ENCODE measurements at regions not wholly inside any gene's neighbourhood (a gene's known extent, or its start where the extent isn't known, plus 50 kb on each side); places are given as distances from the start of the nearest gene placed in this dataset.

- no peaks in the 10 kb centered on the region for H4K20me1 ChIP-seq (ENCODE audit: insufficient read depth, poor library complexity, severe bottlenecking)
- H3K9me3 ChIP-seq (ENCODE audit: low read depth): no peaks in the 10 kb centered on the region
- H3K9me2 ChIP-seq (replicated peaks; ENCODE audit: insufficient read depth): no peaks in the 10 kb centered on the region
- H3K4me3 ChIP-seq: no peak overlapping the region
- H3K79me2 ChIP-seq: no peaks in the 10 kb centered on the region
- WGBS (ENCODE audit: low lambda C conversion rate, missing lambda C conversion rate): 73% methylated on average over 9 of the region's 9 CpGs
- peak; percentile 5 for DNase-seq (ENCODE audit: low spot score)
- H2AFZ ChIP-seq: no peak overlapping the region
- H3K4me2 ChIP-seq: no peak overlapping the region
- TF ChIP-seq EZH2 (IDR thresholded peaks at IDR 0.05; ENCODE audit: borderline replicate concordance): no peak
- no peak for TF ChIP-seq CTCF (IDR thresholded peaks at IDR 0.05; ENCODE audit: poor library complexity)
- TF ChIP-seq EZH2phosphoT487 (IDR thresholded peaks at IDR 0.05; ENCODE audit: low read depth, severe bottlenecking, unreplicated experiment): no peak
- H3K4me1 ChIP-seq (ENCODE audit: insufficient read depth): no peaks in the 10 kb centered on the region
- H3K27ac ChIP-seq: no peak overlapping the region
- H3K36me3 ChIP-seq (replicated peaks; ENCODE audit: insufficient read depth, low read depth): no peaks in the 10 kb centered on the region
- no peaks in the 10 kb centered on the region for H3K27me3 ChIP-seq
Measured at GRCh38 chr12:38384816-38385378, 68.3 kb downstream of the ALG10B start.

GRCh38 chr12:38385486-38385885 lies 68.9 kb downstream of the ALG10B start:
- TF ChIP-seq CTCF (IDR thresholded peaks at IDR 0.05; ENCODE audit: poor library complexity): no peak
- TF ChIP-seq EZH2 (IDR thresholded peaks at IDR 0.05; ENCODE audit: borderline replicate concordance): no peak
- TF ChIP-seq EZH2phosphoT487 (IDR thresholded peaks at IDR 0.05; ENCODE audit: low read depth, severe bottlenecking, unreplicated experiment): no peak
- Histone ChIP-seq H4K20me1 (ENCODE audit: insufficient read depth, poor library complexity, severe bottlenecking) (no peaks in the 10 kb centered on the region), H3K79me2 (no peaks in the 10 kb centered on the region), H3K9me3 (ENCODE audit: low read depth) (no peaks in the 10 kb centered on the region), H3K4me3 (no peak overlapping the region), H3K36me3 (replicated peaks; ENCODE audit: insufficient read depth, low read depth) (no peaks in the 10 kb centered on the region), H2AFZ (no peak overlapping the region), H3K9me2 (replicated peaks; ENCODE audit: insufficient read depth) (no peaks in the 10 kb centered on the region), H3K27ac (no peak overlapping the region), H3K4me1 (ENCODE audit: insufficient read depth) (no peaks in the 10 kb centered on the region), H3K27me3 (no peaks in the 10 kb centered on the region), H3K4me2 (no peak overlapping the region)
- DNase-seq (ENCODE audit: low spot score): no peak
- 55% methylated on average over 1 of the region's 1 CpG for WGBS (ENCODE audit: low lambda C conversion rate, missing lambda C conversion rate)

GRCh38 chr12:38386205-38386985 lies 69.8 kb downstream of the ALG10B start:
- no peak overlapping the region for H3K4me2 ChIP-seq
- DNase-seq (ENCODE audit: low spot score): no peak

More at GRCh38 chr12:38386205-38386985, 69.8 kb downstream of the ALG10B start:
- Histone ChIP-seq H3K27ac (no peak overlapping the region), H3K4me1 (ENCODE audit: insufficient read depth) (no peaks in the 10 kb centered on the region), H3K79me2 (no peaks in the 10 kb centered on the region), H3K9me2 (replicated peaks; ENCODE audit: insufficient read depth) (no peaks in the 10 kb centered on the region), H3K4me3 (no peak overlapping the region), H3K9me3 (ENCODE audit: low read depth) (no peaks in the 10 kb centered on the region), H4K20me1 (ENCODE audit: insufficient read depth, poor library complexity, severe bottlenecking) (no peaks in the 10 kb centered on the region), H3K27me3 (no peaks in the 10 kb centered on the region), H3K36me3 (replicated peaks; ENCODE audit: insufficient read depth, low read depth) (no peaks in the 10 kb centered on the region), H2AFZ (no peak overlapping the region)
- WGBS (ENCODE audit: low lambda C conversion rate, missing lambda C conversion rate): 74% methylated on average over 4 of the region's 4 CpGs
- no peak for TF ChIP-seq EZH2 (IDR thresholded peaks at IDR 0.05; ENCODE audit: borderline replicate concordance)
- no peak for TF ChIP-seq CTCF (IDR thresholded peaks at IDR 0.05; ENCODE audit: poor library complexity)
- TF ChIP-seq EZH2phosphoT487 (IDR thresholded peaks at IDR 0.05; ENCODE audit: low read depth, severe bottlenecking, unreplicated experiment): no peak
